ENCODE measurements at regions not wholly inside any gene's neighbourhood (a gene's known extent, or its start where the extent isn't known, plus 50 kb on each side); places are given as distances from the start of the nearest gene placed in this dataset.

GRCh38 chr16:17027488-17028129, 443.2 kb downstream of the XYLT1 start:
- DNase-seq (ENCODE audit: low spot score) = no peak
- no peak for TF ChIP-seq CTCF (IDR thresholded peaks at IDR 0.05; ENCODE audit: poor library complexity, severe bottlenecking)
- no peak overlapping the region for H3K27ac ChIP-seq (ENCODE audit: poor library complexity, severe bottlenecking)
- no peaks in the 10 kb centered on the region for H3K4me1 ChIP-seq (ENCODE audit: insufficient read depth, poor library complexity, severe bottlenecking)
- H3K36me3 ChIP-seq (ENCODE audit: low read depth) = no peaks in the 10 kb centered on the region
- no peak overlapping the region for H3K4me3 ChIP-seq (ENCODE audit: severe bottlenecking)
- H3K27me3 ChIP-seq (ENCODE audit: insufficient read depth, poor library complexity, severe bottlenecking) = no peaks in the 10 kb centered on the region
- ATAC-seq (ENCODE audit: low read depth) = no peak
- H3K9me3 ChIP-seq (ENCODE audit: severe bottlenecking) = no peaks in the 10 kb centered on the region

- H3K27ac ChIP-seq (ENCODE audit: poor library complexity, severe bottlenecking) = no peak overlapping the region
- DNase-seq (ENCODE audit: low spot score) (no peak), ATAC-seq (ENCODE audit: low read depth) (no peak)
- no peaks in the 10 kb centered on the region for H3K4me1 ChIP-seq (ENCODE audit: insufficient read depth, poor library complexity, severe bottlenecking)
- no peak for TF ChIP-seq CTCF (IDR thresholded peaks at IDR 0.05; ENCODE audit: poor library complexity, severe bottlenecking)
- no peaks in the 10 kb centered on the region for H3K36me3 ChIP-seq (ENCODE audit: low read depth)
- no peak overlapping the region for H3K4me3 ChIP-seq (ENCODE audit: severe bottlenecking)
- H3K9me3 ChIP-seq (ENCODE audit: severe bottlenecking) = no peaks in the 10 kb centered on the region
- H3K27me3 ChIP-seq (ENCODE audit: insufficient read depth, poor library complexity, severe bottlenecking) = no peaks in the 10 kb centered on the region
Observed at GRCh38 chr16:17029602-17030350, 441.0 kb downstream of the XYLT1 start.

GRCh38 chr16:17031484-17032268, 439.1 kb downstream of the XYLT1 start:
- ATAC-seq (ENCODE audit: low read depth) (no peak), DNase-seq (ENCODE audit: low spot score) (no peak)
- no peaks in the 10 kb centered on the region for H3K9me3 ChIP-seq (ENCODE audit: severe bottlenecking)
- H3K27me3 ChIP-seq (ENCODE audit: insufficient read depth, poor library complexity, severe bottlenecking) = no peaks in the 10 kb centered on the region
- H3K4me3 ChIP-seq (ENCODE audit: severe bottlenecking) = no peak overlapping the region
- H3K27ac ChIP-seq (ENCODE audit: poor library complexity, severe bottlenecking) = no peak overlapping the region
- no peaks in the 10 kb centered on the region for H3K36me3 ChIP-seq (ENCODE audit: low read depth)
- H3K4me1 ChIP-seq (ENCODE audit: insufficient read depth, poor library complexity, severe bottlenecking) = no peaks in the 10 kb centered on the region
- no peak for TF ChIP-seq CTCF (IDR thresholded peaks at IDR 0.05; ENCODE audit: poor library complexity, severe bottlenecking)

GRCh38 chr16:17032332-17032731, 438.4 kb downstream of the XYLT1 start:
- no peaks in the 10 kb centered on the region for H3K4me1 ChIP-seq (ENCODE audit: insufficient read depth, poor library complexity, severe bottlenecking)
- no peaks in the 10 kb centered on the region for H3K36me3 ChIP-seq (ENCODE audit: low read depth)
- TF ChIP-seq CTCF (IDR thresholded peaks at IDR 0.05; ENCODE audit: poor library complexity, severe bottlenecking) = no peak
- DNase-seq (ENCODE audit: low spot score) (no peak), ATAC-seq (ENCODE audit: low read depth) (no peak)
- no peak overlapping the region for H3K27ac ChIP-seq (ENCODE audit: poor library complexity, severe bottlenecking)
- no peak overlapping the region for H3K4me3 ChIP-seq (ENCODE audit: severe bottlenecking)
- no peaks in the 10 kb centered on the region for H3K9me3 ChIP-seq (ENCODE audit: severe bottlenecking)
- H3K27me3 ChIP-seq (ENCODE audit: insufficient read depth, poor library complexity, severe bottlenecking) = no peaks in the 10 kb centered on the region

Data from RWPE2 (cell line).